ENCODE measurements at regions not wholly inside any gene's neighbourhood (a gene's known extent, or its start where the extent isn't known, plus 50 kb on each side); places are given as distances from the start of the nearest gene placed in this dataset.

DNA sequence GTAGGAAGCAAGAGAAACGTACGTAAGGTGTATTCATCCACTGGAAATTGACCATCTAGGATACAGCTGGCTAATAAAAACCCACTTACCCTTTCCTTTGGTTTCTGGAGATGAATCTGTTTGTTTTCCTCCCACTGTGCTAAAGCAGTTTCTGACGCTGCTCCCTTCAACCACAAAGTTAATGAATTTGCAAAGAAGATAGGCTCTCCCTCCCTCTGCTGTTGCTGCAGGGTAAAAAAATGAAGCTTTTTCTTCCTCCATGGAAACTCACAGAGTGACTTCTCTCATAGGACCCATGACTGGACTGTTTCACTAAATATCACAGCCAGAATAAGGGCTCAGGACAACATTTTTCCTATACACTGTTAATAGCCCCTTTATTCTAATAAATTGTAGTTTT, 172.1 kb upstream of the LRRN1 start:
- Histone ChIP-seq H3K4me3 (ENCODE audit: low read length) (no peak overlapping the region), H3K36me3 (replicated peaks; ENCODE audit: low read depth, low read length) (no peaks in the 10 kb centered on the region), H3K9me3 (ENCODE audit: insufficient read depth, low read length) (no peaks in the 10 kb centered on the region), H3K9ac (ENCODE audit: low read length) (no peak overlapping the region), H3K4me1 (ENCODE audit: low read length) (no peaks in the 10 kb centered on the region), H3K79me2 (ENCODE audit: low read length) (no peaks in the 10 kb centered on the region), H4K20me1 (ENCODE audit: insufficient read depth, low read length) (no peaks in the 10 kb centered on the region), H3K27ac (ENCODE audit: low read length) (no peak overlapping the region), H3K4me2 (ENCODE audit: low read length) (no peak overlapping the region), H3K27me3 (ENCODE audit: low read depth, low read length) (peaks cover 57% of the 10 kb centered on the region), H2AFZ (ENCODE audit: low read depth, low read length) (no peak overlapping the region)
- TF ChIP-seq, protein P1, sequence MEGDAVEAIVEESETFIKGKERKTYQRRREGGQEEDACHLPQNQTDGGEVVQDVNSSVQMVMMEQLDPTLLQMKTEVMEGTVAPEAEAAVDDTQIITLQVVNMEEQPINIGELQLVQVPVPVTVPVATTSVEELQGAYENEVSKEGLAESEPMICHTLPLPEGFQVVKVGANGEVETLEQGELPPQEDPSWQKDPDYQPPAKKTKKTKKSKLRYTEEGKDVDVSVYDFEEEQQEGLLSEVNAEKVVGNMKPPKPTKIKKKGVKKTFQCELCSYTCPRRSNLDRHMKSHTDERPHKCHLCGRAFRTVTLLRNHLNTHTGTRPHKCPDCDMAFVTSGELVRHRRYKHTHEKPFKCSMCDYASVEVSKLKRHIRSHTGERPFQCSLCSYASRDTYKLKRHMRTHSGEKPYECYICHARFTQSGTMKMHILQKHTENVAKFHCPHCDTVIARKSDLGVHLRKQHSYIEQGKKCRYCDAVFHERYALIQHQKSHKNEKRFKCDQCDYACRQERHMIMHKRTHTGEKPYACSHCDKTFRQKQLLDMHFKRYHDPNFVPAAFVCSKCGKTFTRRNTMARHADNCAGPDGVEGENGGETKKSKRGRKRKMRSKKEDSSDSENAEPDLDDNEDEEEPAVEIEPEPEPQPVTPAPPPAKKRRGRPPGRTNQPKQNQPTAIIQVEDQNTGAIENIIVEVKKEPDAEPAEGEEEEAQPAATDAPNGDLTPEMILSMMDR (IDR thresholded peaks at IDR 0.05; ENCODE audit: low read depth, low read length): no peak
- TF ChIP-seq EZH2phosphoT487 (IDR thresholded peaks at IDR 0.05; ENCODE audit: low read depth): no peak

DNA sequence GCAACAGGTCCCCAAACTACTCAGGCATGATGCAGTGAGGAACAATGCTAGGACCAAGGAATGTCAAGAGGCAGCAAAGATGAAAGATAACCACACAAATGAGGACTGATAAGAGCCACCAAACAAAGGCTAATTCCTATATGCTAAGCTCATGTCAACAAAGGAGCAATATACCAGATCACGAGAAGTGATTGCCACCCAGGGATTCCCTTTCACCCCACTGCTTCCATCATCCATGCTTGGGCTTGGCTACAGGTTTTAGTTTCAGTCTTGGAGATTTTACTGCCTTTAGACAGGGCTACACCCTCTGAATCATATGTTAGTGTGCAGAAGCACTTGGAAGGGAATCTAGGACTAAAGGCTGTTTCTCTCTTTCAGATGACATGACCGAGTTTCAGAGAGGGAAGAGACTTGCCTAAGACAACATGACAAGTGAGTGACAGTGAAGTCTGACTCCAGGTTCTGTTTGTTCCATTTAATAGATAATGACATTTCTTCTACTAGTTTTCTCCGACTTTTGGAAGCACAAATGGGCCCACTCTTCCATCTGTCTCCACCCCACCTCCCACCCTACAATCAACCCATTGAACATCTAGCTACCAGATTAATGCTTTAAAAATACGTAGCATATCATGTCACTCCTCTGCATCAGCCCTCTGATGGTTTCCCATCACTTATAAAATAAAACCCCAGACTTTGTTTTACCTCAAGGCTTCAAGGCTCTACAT, 173.5 kb upstream of the LRRN1 start:
- no peaks in the 10 kb centered on the region for H3K4me1 ChIP-seq (ENCODE audit: low read length)
- no peaks in the 10 kb centered on the region for H4K20me1 ChIP-seq (ENCODE audit: insufficient read depth, low read length)
- no peaks in the 10 kb centered on the region for H3K36me3 ChIP-seq (replicated peaks; ENCODE audit: low read depth, low read length)
- H3K27ac ChIP-seq (ENCODE audit: low read length): no peak overlapping the region
- H3K4me3 ChIP-seq (ENCODE audit: low read length): no peak overlapping the region
- H3K9ac ChIP-seq (ENCODE audit: low read length): no peak overlapping the region
- no peaks in the 10 kb centered on the region for H3K9me3 ChIP-seq (ENCODE audit: insufficient read depth, low read length)
- no peak overlapping the region for H3K4me2 ChIP-seq (ENCODE audit: low read length)
- H3K79me2 ChIP-seq (ENCODE audit: low read length): no peaks in the 10 kb centered on the region
- no peak overlapping the region for H2AFZ ChIP-seq (ENCODE audit: low read depth, low read length)
- TF ChIP-seq EZH2phosphoT487 (IDR thresholded peaks at IDR 0.05; ENCODE audit: low read depth): no peak
- TF ChIP-seq, protein P1 (IDR thresholded peaks at IDR 0.05; ENCODE audit: low read depth, low read length): no peak
- H3K27me3 ChIP-seq (ENCODE audit: low read depth, low read length): peaks cover 67% of the 10 kb centered on the region

DNA sequence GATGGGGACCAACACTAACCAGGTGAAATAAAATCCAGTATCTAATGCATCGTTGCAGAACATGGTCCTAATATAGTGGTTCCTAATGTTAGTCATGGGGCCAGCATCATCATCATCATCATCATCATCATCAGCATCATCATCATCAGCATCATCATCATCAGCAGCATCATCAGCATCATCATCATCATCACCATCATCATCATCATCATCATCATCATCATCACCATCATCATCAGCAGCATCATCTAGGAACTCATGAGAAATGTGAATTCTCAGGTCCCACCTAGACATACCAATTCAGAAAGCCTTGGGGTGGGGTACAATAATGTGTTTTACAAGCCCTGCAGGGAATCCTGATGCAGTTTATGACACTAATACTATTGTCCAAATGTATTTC, 179.4 kb upstream of the LRRN1 start:
- Histone ChIP-seq H3K4me2 (ENCODE audit: low read length) (no peak overlapping the region), H3K9me3 (ENCODE audit: insufficient read depth, low read length) (no peaks in the 10 kb centered on the region), H3K79me2 (ENCODE audit: low read length) (no peaks in the 10 kb centered on the region), H2AFZ (ENCODE audit: low read depth, low read length) (no peak overlapping the region), H3K4me3 (ENCODE audit: low read length) (no peak overlapping the region), H3K4me1 (ENCODE audit: low read length) (peaks cover 29% of the 10 kb centered on the region), H3K27me3 (ENCODE audit: low read depth, low read length) (peaks cover 70% of the 10 kb centered on the region), H4K20me1 (ENCODE audit: insufficient read depth, low read length) (no peaks in the 10 kb centered on the region), H3K36me3 (replicated peaks; ENCODE audit: low read depth, low read length) (no peaks in the 10 kb centered on the region), H3K27ac (ENCODE audit: low read length) (no peak overlapping the region), H3K9ac (ENCODE audit: low read length) (no peak overlapping the region)
- no peak for TF ChIP-seq EZH2phosphoT487 (IDR thresholded peaks at IDR 0.05; ENCODE audit: low read depth)
- TF ChIP-seq, protein P1 (IDR thresholded peaks at IDR 0.05; ENCODE audit: low read depth, low read length): no peak

DNA sequence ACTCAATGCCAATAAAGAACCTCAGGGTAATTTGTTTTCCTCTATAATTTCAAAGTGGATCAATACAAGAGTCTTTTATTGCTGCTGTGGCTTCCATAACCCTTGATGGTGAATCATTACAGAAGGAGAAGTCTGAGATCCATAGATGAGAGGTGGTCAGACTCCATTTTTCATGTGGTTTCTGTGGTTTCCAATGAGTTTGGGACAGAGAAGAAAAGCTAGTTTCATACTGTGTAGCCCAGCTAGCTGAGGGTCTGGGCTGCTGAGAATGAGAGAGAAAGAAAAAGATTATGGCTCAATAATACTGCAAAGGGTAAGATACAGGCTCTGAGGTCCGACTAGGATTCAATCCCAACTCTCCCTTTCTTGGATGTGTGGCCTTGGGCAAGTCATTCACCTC, 180.6 kb upstream of the LRRN1 start:
- TF ChIP-seq, protein P1 (IDR thresholded peaks at IDR 0.05; ENCODE audit: low read depth, low read length): no peak
- no peak for TF ChIP-seq EZH2phosphoT487 (IDR thresholded peaks at IDR 0.05; ENCODE audit: low read depth)

More for the DNA sequence above, 180.6 kb upstream of the LRRN1 start:
- Histone ChIP-seq H3K4me1 (ENCODE audit: low read length) (peaks cover 32% of the 10 kb centered on the region), H3K9me3 (ENCODE audit: insufficient read depth, low read length) (no peaks in the 10 kb centered on the region), H3K36me3 (replicated peaks; ENCODE audit: low read depth, low read length) (no peaks in the 10 kb centered on the region), H4K20me1 (ENCODE audit: insufficient read depth, low read length) (no peaks in the 10 kb centered on the region), H3K4me3 (ENCODE audit: low read length) (no peak overlapping the region), H3K9ac (ENCODE audit: low read length) (no peak overlapping the region), H3K27me3 (ENCODE audit: low read depth, low read length) (peaks cover 70% of the 10 kb centered on the region), H3K27ac (ENCODE audit: low read length) (no peak overlapping the region), H2AFZ (ENCODE audit: low read depth, low read length) (no peak overlapping the region), H3K4me2 (ENCODE audit: low read length) (0 out of 2 replicates have a peak overlapping the region, but pooled peaks have one; percentile 8), H3K79me2 (ENCODE audit: low read length) (no peaks in the 10 kb centered on the region)
